HEK293 (cell line): ENCODE measurements at regions not wholly inside any gene's neighbourhood (a gene's known extent, or its start where the extent isn't known, plus 50 kb on each side); places are given as distances from the start of the nearest gene placed in this dataset.

Experiments
- CTCF ChIA-PET: fragments of 350-600 bp; formaldehyde crosslinking; extraction: SDS; loops from one replicate; lab custom pipeline; 2021; ENCODE audit warnings: antibody characterized with exemption; lab: Yijun Ruan, JAX
- POLR2A ChIA-PET: fragments of 300-600 bp; formaldehyde crosslinking; extraction: SDS; loops from one replicate; lab custom pipeline; 2020; ENCODE audit warnings: antibody characterized with exemption, inconsistent platforms; lab: Yijun Ruan, JAX
- H3K27ac ChIP-seq: fragments of 200-500 bp; sonication (Bioruptor generic); 2 replicates; pipeline ENCODE4 v1.5.1; 2014; ENCODE audit warnings: low read depth, low read length, control low read depth, inconsistent platforms; ENCODE audit errors: extremely low read depth
- H3K36me3 ChIP-seq, 2 experiments: fragments of 200-500 bp in 1 of 2; sonication (Bioruptor generic) in 1 of 2; 1 replicate in 1 of 2; 2 replicates in 1 of 2; pipeline ENCODE4 v1.5.1; 2014 to 2017; ENCODE audit warnings: inconsistent platforms in 2 of 2, low read length in 2 of 2; ENCODE audit not compliant: control insufficient read depth in 2 of 2, insufficient read depth in 1 of 2
- H3K4me1 ChIP-seq: fragments of 200-500 bp; sonication (Bioruptor generic); 2 replicates; pipeline ENCODE4 v1.5.1; 2014; ENCODE audit warnings: mild to moderate bottlenecking, low read length, inconsistent platforms; ENCODE audit not compliant: control insufficient read depth, insufficient read depth
- H3K4me3 ChIP-seq: 2 replicates; pipeline ENCODE4 v1.5.1; 2011; ENCODE audit warnings: low read depth, mild to moderate bottlenecking, control low read depth, low read length, moderate library complexity
- H3K9me3 ChIP-seq: fragments of 200-500 bp; sonication (Bioruptor generic); 2 replicates; pipeline ENCODE4 v1.5.1; 2014; ENCODE audit warnings: low read depth, low read length, inconsistent platforms; ENCODE audit not compliant: control insufficient read depth, insufficient read depth
- HOXD13 ChIP-seq: sonication (generic); formaldehyde crosslinking; IDR thresholded peaks from 2 replicates; pipeline ENCODE4 v1.8.0; 2022; ENCODE audit warnings: missing genetic modification reagents, borderline replicate concordance
- IKZF3 ChIP-seq: fragments of 450-650 bp; IDR thresholded peaks from 2 replicates; pipeline ENCODE4 v1.5.0; 2018; ENCODE audit warnings: missing biosample characterization, mild to moderate bottlenecking, missing genetic modification characterization, moderate library complexity
- KLF10 ChIP-seq: fragments of 450-650 bp; IDR thresholded peaks from 2 replicates; pipeline ENCODE4 v1.5.1; 2018; ENCODE audit warnings: missing biosample characterization, mild to moderate bottlenecking, missing genetic modification characterization
- PBX3 ChIP-seq: sonication (generic); formaldehyde crosslinking; IDR thresholded peaks from 2 replicates; pipeline ENCODE4 v1.8.1; 2022; ENCODE audit warnings: mild to moderate bottlenecking, moderate library complexity, missing genetic modification reagents
- PRDM10 ChIP-seq: fragments of 450-650 bp; formaldehyde crosslinking; IDR thresholded peaks from 2 replicates; pipeline ENCODE4 v1.5.1; 2016; ENCODE audit warnings: missing biosample characterization, missing genetic modification characterization
- REST ChIP-seq: fragments of 450-650 bp; formaldehyde crosslinking; IDR thresholded peaks from 2 replicates; pipeline ENCODE4 v1.5.1; 2016; ENCODE audit warnings: missing biosample characterization, missing genetic modification characterization
- SCRT1 ChIP-seq: fragments of 450-650 bp; formaldehyde crosslinking; IDR thresholded peaks from 2 replicates; pipeline ENCODE4 v1.5.1; 2016; ENCODE audit warnings: missing biosample characterization, missing genetic modification characterization, borderline replicate concordance
- SCRT2 ChIP-seq: fragments of 450-650 bp; formaldehyde crosslinking; IDR thresholded peaks from 2 replicates; pipeline ENCODE4 v1.5.1; 2016; ENCODE audit warnings: missing biosample characterization, missing genetic modification characterization
- YY1 ChIP-seq: fragments of 450-650 bp; formaldehyde crosslinking; IDR thresholded peaks from 2 replicates; pipeline ENCODE4 v1.5.1; 2018; ENCODE audit warnings: missing biosample characterization, missing genetic modification characterization
- ZNF121 ChIP-seq: fragments of 450-650 bp; formaldehyde crosslinking; IDR thresholded peaks from 2 replicates; pipeline ENCODE4 v1.5.1; 2016; ENCODE audit warnings: missing biosample characterization, missing genetic modification characterization
- ZNF175 ChIP-seq: fragments of 450-650 bp; formaldehyde crosslinking; IDR thresholded peaks from 2 replicates; pipeline ENCODE4 v1.5.1; 2016; ENCODE audit warnings: missing biosample characterization, missing genetic modification characterization
- ZNF600 ChIP-seq: fragments of 450-650 bp; formaldehyde crosslinking; IDR thresholded peaks from 2 replicates; pipeline ENCODE4 v1.5.1; 2016; ENCODE audit warnings: missing biosample characterization, missing genetic modification characterization
- ZNF654 ChIP-seq: fragments of 450-650 bp; formaldehyde crosslinking; IDR thresholded peaks from 2 replicates; pipeline ENCODE4 v1.5.1; 2016; ENCODE audit warnings: low read depth, missing biosample characterization, missing genetic modification characterization
- ZNF660 ChIP-seq: fragments of 450-650 bp; IDR thresholded peaks from 2 replicates; pipeline ENCODE4 v1.5.1; 2018; ENCODE audit warnings: missing biosample characterization, mild to moderate bottlenecking, missing genetic modification characterization

- H3K4me3 ChIP-seq, result no peak overlapping the region
- TF ChIP-seq REST (tag by site-specific recombination), result peak; percentile 81
- TF ChIP-seq KLF10, result no peak
- TF ChIP-seq, all 188 proteins: peak for 1
- CTCF ChIA-PET, result no interaction called here
- Histone ChIP-seq H3K36me3 (no peaks in the 10 kb centered on the region), H3K4me1 (0 out of 2 replicates have a peak, but pooled peaks cover 3% of the 10 kb centered on the region), H3K9me3 (no peaks in the 10 kb centered on the region; the same call in 1 of the 2 replicates), H3K27ac (no peak overlapping the region)
- POLR2A ChIA-PET, result no interaction called here
Observed at GRCh38 chr5:125222597-125223240, 476.3 kb upstream of the ZNF608 start.

- Histone ChIP-seq H3K27ac (no peak overlapping the region), H3K36me3 (no peaks in the 10 kb centered on the region), H3K4me1 (peaks cover 5% of the 10 kb centered on the region; the same call in 1 of the 2 replicates), H3K4me3 (no peak overlapping the region), H3K9me3 (no peaks in the 10 kb centered on the region)
- CTCF ChIA-PET, result interaction anchor here (0.6 kb wide), 1 partner anchor 165 kb away, joined by 3 read pairs; no protein-coding TSS in a partner anchor
- TF ChIP-seq ZNF175 (tag by site-specific recombination) (no peak), SCRT2 (tag by site-specific recombination) (0 out of 2 replicates have a peak, but pooled peaks have one; percentile 10)
- TF ChIP-seq, all 188 proteins: peak for 1
- POLR2A ChIA-PET, result no interaction called here
Observed at GRCh38 chr5:125225424-125225823, 479.0 kb upstream of the ZNF608 start.

GRCh38 chr5:125226825-125227224 lies 480.4 kb upstream of the ZNF608 start:
- ChIA-PET CTCF (interaction anchor here (0.7 to 1.9 kb wide), 6 partner anchors 12 to 90 kb away, joined by 3 to 12 read pairs (median 4); no protein-coding TSS in a partner anchor), POLR2A (no interaction called here)
- Histone ChIP-seq H3K36me3 (no peaks in the 10 kb centered on the region), H3K4me3 (no peak overlapping the region), H3K4me1 (peaks cover 5% of the 10 kb centered on the region; the same call in 1 of the 2 replicates), H3K27ac (peak overlapping the region; percentile 20; the same call in 1 of the 2 replicates), H3K9me3 (no peaks in the 10 kb centered on the region)
- TF ChIP-seq ZNF121 (tag by site-specific recombination) (no peak), PRDM10 (peak; percentile 68; the same call in 1 of the 2 replicates)

GRCh38 chr5:125227333-125228095 lies 481.1 kb upstream of the ZNF608 start:
- Histone ChIP-seq H3K27ac (no peak overlapping the region), H3K4me1 (peaks cover 5% of the 10 kb centered on the region; the same call in 1 of the 2 replicates), H3K9me3 (no peaks in the 10 kb centered on the region), H3K36me3 (no peaks in the 10 kb centered on the region), H3K4me3 (no peak overlapping the region)
- CTCF ChIA-PET, result interaction anchor here (0.6 to 1.9 kb wide), 13 partner anchors 9 to 1327 kb away, joined by 3 to 12 read pairs (median 3); no protein-coding TSS in a partner anchor
- POLR2A ChIA-PET, result no interaction called here
- TF ChIP-seq IKZF3 (tag by site-specific recombination) (0 out of 2 replicates have a peak, but pooled peaks have one; percentile 17), ZNF654 (tag by site-specific recombination) (0 out of 2 replicates have a peak, but pooled peaks have one; percentile 5), PBX3 (no peak), YY1 (tag by site-specific recombination) (0 out of 2 replicates have a peak, but pooled peaks have one; percentile 10), ZNF660 (tag by site-specific recombination) (0 out of 2 replicates have a peak, but pooled peaks have one; percentile 6), HOXD13 (CRISPR knock-in tag) (no peak), ZNF600 (tag by site-specific recombination) (peak; percentile 62; the same call in 1 of the 2 replicates), SCRT1 (no peak)
